Upper lobe of left lung (tissue), 4 donors: ENCODE measurements at regions not wholly inside any gene's neighbourhood (a gene's known extent, or its start where the extent isn't known, plus 50 kb on each side); places are given as distances from the start of the nearest gene placed in this dataset.

Experiments used
- CTCF ChIP-seq, 6 experiments: fragments of 450-650 bp in 4 of 6; fragments of 200-600 bp in 2 of 6; sonication (generic) in 2 of 6; IDR thresholded peaks; one replicate each; pipeline ENCODE4 v1.5.1; 2016 to 2019; ENCODE audit warnings: antibody characterized with exemption in 6 of 6
- EP300 ChIP-seq, 4 donors: sonication (generic); formaldehyde crosslinking; IDR thresholded peaks; one replicate each; pipeline ENCODE4 v1.5.1; 2017; ENCODE audit warnings: antibody characterized with exemption in 4 of 4, control low read depth in 2 of 4

DNA sequence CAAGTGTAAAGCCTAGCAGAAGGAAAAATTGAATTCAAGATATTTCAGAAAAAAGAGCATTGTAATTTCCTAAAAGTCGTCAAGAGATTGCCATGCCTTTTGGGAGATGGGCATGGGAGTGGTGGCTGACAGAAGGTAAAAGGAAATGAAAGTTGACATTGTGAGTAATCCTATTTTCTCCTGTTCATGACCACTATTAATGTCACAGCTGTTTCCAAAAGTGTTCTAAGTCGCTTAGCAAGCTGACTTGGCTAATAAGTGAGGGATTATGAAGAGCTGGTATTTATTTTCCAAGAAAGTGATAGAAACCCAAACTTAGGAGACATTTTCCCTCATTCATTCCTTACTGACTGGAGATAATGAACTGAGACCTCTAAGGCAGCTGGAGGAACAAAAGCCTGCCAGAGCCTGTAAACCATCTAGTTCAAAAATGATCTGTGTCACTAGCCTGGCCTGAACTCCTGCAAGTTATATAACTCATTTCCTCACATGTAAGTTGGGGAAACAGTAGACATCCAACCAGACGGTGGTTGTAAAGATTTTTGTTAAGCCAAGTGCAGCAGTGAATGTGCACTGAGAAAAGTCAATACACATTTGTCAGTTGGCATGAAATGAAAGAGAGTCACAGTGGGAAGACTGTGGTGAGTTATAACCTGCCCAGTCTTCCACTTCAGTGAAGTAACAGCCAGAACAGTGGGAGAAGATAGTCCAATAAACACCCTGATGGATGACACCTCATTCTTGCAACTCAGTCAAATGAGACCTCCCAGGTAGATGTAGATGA is 75.8 kb downstream of the DIO2 start:
- TF ChIP-seq CTCF (IDR thresholded peaks at IDR 0.05) (no peak), EP300 (IDR thresholded peaks at IDR 0.05) (no peak)
